K562 (cell line): ENCODE measurements at regions not wholly inside any gene's neighbourhood (a gene's known extent, or its start where the extent isn't known, plus 50 kb on each side); places are given as distances from the start of the nearest gene placed in this dataset.

Experiments
- ATAC-seq: fragments of 200-7000 bp; cut with Tn5 transposase; 3 replicates; pipeline ENCODE4 v1.9.1; 2020; ENCODE audit warnings: moderate library complexity
- BruUV-seq: library from RNA; stranded (reverse); fragments of 400-500 nt; replicated peaks from 2 replicates; lab custom pipeline; 2021; lab: Mats Ljungman, UMichigan
- CTCF ChIA-PET: fragments of 300-600 bp; formaldehyde crosslinking; extraction: SDS; loops from one replicate; lab custom pipeline; 2021; ENCODE audit warnings: low intra/inter-chr PET ratio; lab: Yijun Ruan, JAX
- POLR2A ChIA-PET: fragments of 300-600, 350-650 bp; sonication (Branson Sonifier 250); formaldehyde crosslinking; extraction: SDS; loops from one replicate; lab custom pipeline; 2021; ENCODE audit warnings: antibody characterized with exemption, inconsistent platforms; lab: Yijun Ruan, JAX
- DNase-seq, 4 experiments: peaks; one replicate each; pipeline versions ENCODE4 v3.0.0 to v3.0.0-alpha.2; 2011 to 2018; ENCODE audit warnings: low spot score in 3 of 4, mixed read lengths in 3 of 4; ENCODE audit errors: extremely low read depth in 1 of 4
- FAIRE-seq: peaks from 2 replicates; lab custom pipeline; 2011; peaks lifted over from hg19 to GRCh38; lab: Jason Lieb, UNC
- H2AFZ ChIP-seq: 2 replicates; pipeline ENCODE4 v1.6.0; 2011; ENCODE audit warnings: low read depth, low read length, control low read depth, inconsistent platforms
- H3K27ac ChIP-seq: fragments of 200-600 bp; 3 replicates; pipeline ENCODE4 v1.8.0; 2011; ENCODE audit warnings: low read depth, mild to moderate bottlenecking, control low read depth, inconsistent platforms, low read length, moderate library complexity, mixed read lengths; ENCODE audit errors: extremely low read depth
- H3K27me3 ChIP-seq, 2 experiments: fragments of 300-600 bp in 1 of 2; 2 replicates in 1 of 2; 3 replicates in 1 of 2; pipeline versions ENCODE4 v1.6.0 to v1.8.0; 2011; ENCODE audit warnings: inconsistent platforms in 2 of 2, low read length in 2 of 2, mild to moderate bottlenecking in 1 of 2, mixed read lengths in 1 of 2, moderate library complexity in 1 of 2; ENCODE audit not compliant: control insufficient read depth in 2 of 2, insufficient read depth in 2 of 2
- H3K36me3 ChIP-seq: fragments of 300-600 bp; 3 replicates; pipeline ENCODE4 v1.8.0; 2011; ENCODE audit warnings: mild to moderate bottlenecking, low read length, inconsistent platforms; ENCODE audit not compliant: control insufficient read depth, insufficient read depth
- H3K4me1 ChIP-seq, 2 experiments: fragments of 200-600 bp in 1 of 2; replicated peaks in 1 of 2; 2 replicates in 1 of 2; 3 replicates in 1 of 2; pipeline versions ENCODE4 v1.5.1 to v1.8.0; 2011; ENCODE audit warnings: inconsistent platforms in 2 of 2, low read length in 2 of 2, mild to moderate bottlenecking in 1 of 2, mixed read lengths in 1 of 2, moderate library complexity in 1 of 2; ENCODE audit not compliant: control insufficient read depth in 2 of 2, insufficient read depth in 2 of 2
- H3K4me2 ChIP-seq: 2 replicates; pipeline ENCODE4 v1.6.1; 2011; ENCODE audit warnings: low read length, control low read depth, inconsistent platforms, mixed read lengths; ENCODE audit not compliant: insufficient read depth
- H3K4me3 ChIP-seq: fragments of 200-600 bp; sonication (generic), shearing (Covaris generic); 2 replicates; pipeline ENCODE4 v1.5.1; 2016; ENCODE audit warnings: control low read depth, inconsistent platforms
- H3K79me2 ChIP-seq: fragments of 200-600 bp; 3 replicates; pipeline ENCODE4 v1.8.0; 2011; ENCODE audit warnings: low read length, inconsistent platforms; ENCODE audit not compliant: control insufficient read depth, insufficient read depth
- H3K9ac ChIP-seq, 2 experiments: 2 replicates each; pipeline versions ENCODE4 v1.6.0 to v1.6.1; 2011; ENCODE audit warnings: low read depth in 2 of 2, low read length in 2 of 2, control low read depth in 1 of 2, inconsistent platforms in 1 of 2, mild to moderate bottlenecking in 1 of 2, mixed read lengths in 1 of 2; ENCODE audit not compliant: insufficient read depth in 1 of 2
- H3K9me1 ChIP-seq: one replicate; pipeline ENCODE4 v1.6.0; 2011; ENCODE audit warnings: inconsistent platforms, mild to moderate bottlenecking, low read length, moderate library complexity; ENCODE audit not compliant: control insufficient read depth, insufficient read depth
- H3K9me3 ChIP-seq: replicated peaks from 2 replicates; pipeline ENCODE4 v1.5.1; 2011; ENCODE audit warnings: low read depth, low read length, inconsistent platforms; ENCODE audit not compliant: control insufficient read depth, insufficient read depth
- H4K20me1 ChIP-seq: replicated peaks from 2 replicates; pipeline ENCODE4 v1.6.1; 2011; ENCODE audit warnings: low read length, inconsistent platforms, mixed read lengths; ENCODE audit not compliant: control insufficient read depth, insufficient read depth
- C11orf30 ChIP-seq: fragments of 450-650 bp; IDR thresholded peaks from 2 replicates; pipeline ENCODE4 v1.6.1; 2016; ENCODE audit warnings: low read depth, mild to moderate bottlenecking
- CHAMP1 ChIP-seq: fragments of 450-650 bp; IDR thresholded peaks from 2 replicates; pipeline ENCODE4 v1.6.1; 2016; ENCODE audit warnings: mild to moderate bottlenecking
- CTCF ChIP-seq, 3 experiments: IDR thresholded peaks in 2 of 3; conservative IDR thresholded peaks in 1 of 3; 2 replicates each; pipeline ENCODE4 v1.5.1; 2011 to 2012; ENCODE audit warnings: low read length in 3 of 3, mild to moderate bottlenecking in 3 of 3, control low read depth in 2 of 3, improper control_type of control experiment in 1 of 3, inconsistent platforms in 1 of 3, low read depth in 1 of 3, mixed read lengths in 1 of 3, moderate library complexity in 1 of 3; ENCODE audit not compliant: insufficient read depth in 2 of 3
- E2F6 ChIP-seq, 2 experiments: IDR thresholded peaks; 2 replicates each; pipeline ENCODE4 v1.6.1; 2011; ENCODE audit warnings: borderline replicate concordance in 1 of 2, control low read depth in 1 of 2, low read depth in 1 of 2, low read length in 1 of 2, mild to moderate bottlenecking in 1 of 2, mixed read lengths in 1 of 2, moderate library complexity in 1 of 2; ENCODE audit not compliant: insufficient read depth in 1 of 2, insufficient read length in 1 of 2, poor library complexity in 1 of 2, severe bottlenecking in 1 of 2; ENCODE audit errors: extremely low read depth in 1 of 2
- MAFG ChIP-seq: fragments of 450-650 bp; conservative IDR thresholded peaks from 2 replicates; pipeline ENCODE4 v1.6.1; 2016; ENCODE audit warnings: missing genetic modification characterization, missing compliant biosample characterization
- NFYB ChIP-seq: IDR thresholded peaks from 2 replicates; pipeline ENCODE4 v1.6.1; 2011; ENCODE audit warnings: mild to moderate bottlenecking, moderate library complexity; ENCODE audit not compliant: insufficient read length; ENCODE audit errors: extremely low read depth
- POLR3G ChIP-seq: IDR thresholded peaks from 2 replicates; pipeline ENCODE4 v1.6.1; 2011; ENCODE audit not compliant: insufficient read length, insufficient replicate concordance; ENCODE audit errors: extremely low read depth
- RAD51 ChIP-seq: fragments of 450-650 bp; IDR thresholded peaks from 2 replicates; pipeline ENCODE4 v1.7.1; 2016; ENCODE audit warnings: low read depth, mild to moderate bottlenecking, borderline replicate concordance
- SMARCA4 ChIP-seq: fragments of 450-650 bp; IDR thresholded peaks from 2 replicates; pipeline ENCODE4 v1.6.1; 2016
- ZBTB7A ChIP-seq: IDR thresholded peaks from 2 replicates; pipeline ENCODE4 v1.6.1; 2011; ENCODE audit warnings: low read depth, mild to moderate bottlenecking, low read length, moderate library complexity, borderline replicate concordance; ENCODE audit not compliant: control insufficient read depth
- ZC3H4 ChIP-seq: sonication (generic); formaldehyde crosslinking; IDR thresholded peaks from 2 replicates; pipeline ENCODE4 v1.9.0; 2021; ENCODE audit warnings: missing genetic modification reagents, borderline replicate concordance
- ZC3H8 ChIP-seq: fragments of 450-650 bp; IDR thresholded peaks from 2 replicates; pipeline ENCODE4 v1.6.1; 2017
- ZFPM2 ChIP-seq: fragments of 250-450 bp; sonication (Bioruptor Pico); IDR thresholded peaks from 2 replicates; pipeline ENCODE4 v1.5.1; 2022; ENCODE audit warnings: mild to moderate bottlenecking
- ZNF124 ChIP-seq: sonication (generic); formaldehyde crosslinking; IDR thresholded peaks from 2 replicates; pipeline ENCODE4 v1.8.1; 2022; ENCODE audit warnings: missing genetic modification reagents
- ZNF354B ChIP-seq: fragments of 250-450 bp; sonication (Bioruptor Pico); IDR thresholded peaks from 2 replicates; pipeline ENCODE4 v1.4.0; 2020
- ZNF384 ChIP-seq: IDR thresholded peaks from 2 replicates; pipeline ENCODE4 v1.6.1; 2012; ENCODE audit warnings: low read depth, low read length, improper control_type of control experiment
- ZSCAN32 ChIP-seq: fragments of 450-650 bp; formaldehyde crosslinking; IDR thresholded peaks from 2 replicates; pipeline ENCODE4 v1.4.0; 2020; ENCODE audit warnings: mild to moderate bottlenecking, moderate library complexity
- WGBS: fragments of 100-300 bp; shearing (Covaris generic); methylation state at CpG from one replicate; pipeline ENCODE4 v1.1.6; 2016; ENCODE audit warnings: low coverage, mixed read lengths; ENCODE audit not compliant: insufficient coverage; ENCODE audit errors: missing lambda C conversion rate; 5-methylcytosine and 5-hydroxymethylcytosine counted together
- in situ Hi-C: fragments of 300-500 bp; cut with MboI; formaldehyde crosslinking; loops from 4 replicates; pipeline ENCODE4 v1.15.0; 2018; ENCODE audit warnings: inconsistent platforms, mixed read lengths
- intact Hi-C: fragments of 100-400 bp; cut with micrococcal nuclease; formaldehyde crosslinking; loops from 2 replicates; pipeline ENCODE4 v1.14.2; 2022

- TF ChIP-seq CTCF (IDR thresholded peaks at IDR 0.05 in 2 of 3, conservative IDR thresholded peaks at IDR 0.05 in 1 of 3; ENCODE audit: insufficient read depth in 2 of 3, low read depth in 1 of 3, low read length in 3 of 3) = peak; percentile 61 to 93 (median 62)
These were observed 448.5 kb downstream of the TMEM121 start (continued) for GRCh38 chr14:105974902-105975301.

GRCh38 chr14:105978618-105979295 is 452.4 kb downstream of the TMEM121 start:
- CTCF ChIA-PET = no interaction called here
- POLR2A ChIA-PET = no interaction called here
- no peak for FAIRE-seq
- TF ChIP-seq ZFPM2 (CRISPR knock-in tag) (no peak), ZNF354B (CRISPR knock-in tag) (no peak), POLR3G (no peak), ZC3H8 (no peak), ZNF124 (CRISPR knock-in tag) (no peak), NFYB (no peak), ZC3H4 (CRISPR knock-in tag) (no peak), SMARCA4 (no peak), CHAMP1 (no peak), C11orf30 (no peak), ZSCAN32 (CRISPR knock-in tag) (no peak), MAFG (tag) (no peak), RAD51 (no peak), ZBTB7A (no peak), ZNF384 (no peak), E2F6 (IDR thresholded peaks at IDR 0.05; ENCODE audit: borderline replicate concordance in 1 of 2, extremely low read depth in 1 of 2, insufficient read depth in 1 of 2, insufficient read length in 1 of 2, low read depth in 1 of 2, low read length in 1 of 2, poor library complexity in 1 of 2, severe bottlenecking in 1 of 2) (no peak)

More at GRCh38 chr14:105978618-105979295, 452.4 kb downstream of the TMEM121 start:
- 0 out of 2 replicates have a peak, but pooled peaks cover 6% of the 10 kb centered on the region for H4K20me1 ChIP-seq
- H3K36me3 ChIP-seq = no peaks in the 10 kb centered on the region
- no peak for DNase-seq
- no peak for ATAC-seq
- no peaks in the 10 kb centered on the region for H3K9me1 ChIP-seq
- H3K27me3 ChIP-seq = peaks cover 2 to 5% of the 10 kb centered on the region in 2 experiments; a peak in 2 of 5 replicates
- in situ Hi-C loops = no loop called here
- no peaks in the 10 kb centered on the region for H3K4me1 ChIP-seq
- H3K79me2 ChIP-seq = no peaks in the 10 kb centered on the region
- no peak overlapping the region for H3K27ac ChIP-seq
- H3K4me2 ChIP-seq = no peak overlapping the region
- no peaks in the 10 kb centered on the region for H3K9me3 ChIP-seq
- H3K9ac ChIP-seq = no peak overlapping the region
- 3% methylated on average over 23 of the region's 26 CpGs for WGBS
- H2AFZ ChIP-seq = no peak overlapping the region
- intact Hi-C loops = no loop called here
- H3K4me3 ChIP-seq = no peak overlapping the region
- BruUV-seq = no TSS peak
